Adrenal gland (tissue), 9 donors: ENCODE measurements at regions not wholly inside any gene's neighbourhood (a gene's known extent, or its start where the extent isn't known, plus 50 kb on each side); places are given as distances from the start of the nearest gene placed in this dataset.
"Not testable (repeated sequence)": the region's sequence is repeated elsewhere in the genome, so short reads cannot be mapped to it uniquely, and the experiment has no call there.

Experiments
- DNase-seq, 7 donors: peaks; one replicate each; pipeline ENCODE4 v3.0.0-alpha.2; 2019 to 2020
- H3K27ac ChIP-seq, 5 donors: fragments of 200-600 bp; sonication (generic) in 4 of 5; 1 replicate in 3 of 5; 2 replicates in 2 of 5; pipeline versions ENCODE4 v1.5.1 to v1.8.0; 2016 to 2020; ENCODE audit warnings: mild to moderate bottlenecking in 1 of 5
- H3K27me3 ChIP-seq: fragments of 200-600 bp; 2 replicates; pipeline ENCODE4 v1.8.0; 2021
- H3K36me3 ChIP-seq, 2 donors: fragments of 200-600 bp; replicated peaks in 1 of 2; 1 replicate in 1 of 2; 2 replicates in 1 of 2; pipeline versions ENCODE4 v1.5.1 to v1.8.0; 2018 to 2022
- H3K4me1 ChIP-seq, 2 donors: fragments of 200-600 bp; replicated peaks in 1 of 2; 1 replicate in 1 of 2; 2 replicates in 1 of 2; pipeline versions ENCODE4 v1.5.1 to v1.8.0; 2018 to 2021
- H3K4me3 ChIP-seq, 4 donors: fragments of 200-600 bp; sonication (generic) in 3 of 4; one replicate each; pipeline ENCODE4 v1.5.1; 2016 to 2018
- H3K9me3 ChIP-seq, 3 donors: fragments of 200-600 bp; sonication (generic) in 1 of 3; replicated peaks in 1 of 3; 1 replicate in 2 of 3; 2 replicates in 1 of 3; pipeline versions ENCODE4 v1.5.1 to v1.8.0; 2016 to 2021
- POLR2A ChIP-seq, 2 donors: fragments of 450-650 bp; IDR thresholded peaks; one replicate each; pipeline ENCODE4 v1.6.1; 2017; ENCODE audit warnings: antibody characterized with exemption in 2 of 2, mild to moderate bottlenecking in 2 of 2, moderate library complexity in 1 of 2
- WGBS, 4 donors: extraction: QIAGEN DNeasy Blood & Tissue Kit in 2 of 4; methylation state at CpG; one replicate each; pipeline versions ENCODE4 v1.1.5 to v1.1.7; 2013 to 2017; 5-methylcytosine and 5-hydroxymethylcytosine counted together
- intact Hi-C, 2 donors: fragments of 100-400 bp; cut with DNase I; formaldehyde crosslinking; loops; one replicate each; pipeline versions ENCODE4 v1.14.1 to v1.15.0; 2022 to 2023
- TF ChIP-seq, protein P1 (sequence below), 6 experiments: fragments of 450-650 bp in 4 of 6; fragments of 200-600 bp in 2 of 6; sonication (generic) in 1 of 6; IDR thresholded peaks; 1 replicate in 5 of 6; 2 replicates in 1 of 6; pipeline versions ENCODE4 v1.5.1 to v1.8.0; 2016 to 2021; ENCODE audit warnings: antibody characterized with exemption in 6 of 6, mild to moderate bottlenecking in 2 of 6, moderate library complexity in 1 of 6
- donor health status: healthy with polysubstance abuse.
- donor health status: Bipolar disorder and iron deficiency.
- donor health status: DM: yes; HTN: yes; CAD: no.
- donor health status: DM: no; HTN: no; CAD: no.
- donor health status: DM: no; HTN: no; CAD: no.

DNA sequence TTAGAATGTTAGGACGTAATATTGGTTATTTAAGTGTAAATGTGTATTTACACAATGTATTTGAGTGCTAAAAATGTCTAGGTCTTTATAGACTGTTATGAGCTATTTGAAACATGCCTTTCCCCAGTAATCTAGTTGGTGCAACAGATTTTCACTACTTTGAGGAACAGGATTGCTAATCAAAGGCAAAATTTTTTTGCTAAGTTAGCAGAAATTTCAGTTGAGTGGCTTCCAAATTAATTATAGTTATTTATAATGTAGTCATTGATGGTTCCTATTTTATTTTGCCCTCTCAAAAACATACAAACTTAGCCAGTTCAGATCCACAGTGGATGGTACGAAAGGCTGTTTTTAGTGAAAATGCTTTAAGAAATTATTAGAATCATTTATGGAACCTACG, 78.7 kb upstream of the LYZL2 start:
- Histone ChIP-seq H3K36me3 (no peaks in the 10 kb centered on the region), H3K4me1 (no peaks in the 10 kb centered on the region), H3K9me3 (no peaks in the 10 kb centered on the region), H3K27ac (no peak overlapping the region), H3K27me3 (no peaks in the 10 kb centered on the region), H3K4me3 (no peak overlapping the region)
- TF ChIP-seq POLR2A (IDR thresholded peaks at IDR 0.05), result no peak
- TF ChIP-seq, protein P1, sequence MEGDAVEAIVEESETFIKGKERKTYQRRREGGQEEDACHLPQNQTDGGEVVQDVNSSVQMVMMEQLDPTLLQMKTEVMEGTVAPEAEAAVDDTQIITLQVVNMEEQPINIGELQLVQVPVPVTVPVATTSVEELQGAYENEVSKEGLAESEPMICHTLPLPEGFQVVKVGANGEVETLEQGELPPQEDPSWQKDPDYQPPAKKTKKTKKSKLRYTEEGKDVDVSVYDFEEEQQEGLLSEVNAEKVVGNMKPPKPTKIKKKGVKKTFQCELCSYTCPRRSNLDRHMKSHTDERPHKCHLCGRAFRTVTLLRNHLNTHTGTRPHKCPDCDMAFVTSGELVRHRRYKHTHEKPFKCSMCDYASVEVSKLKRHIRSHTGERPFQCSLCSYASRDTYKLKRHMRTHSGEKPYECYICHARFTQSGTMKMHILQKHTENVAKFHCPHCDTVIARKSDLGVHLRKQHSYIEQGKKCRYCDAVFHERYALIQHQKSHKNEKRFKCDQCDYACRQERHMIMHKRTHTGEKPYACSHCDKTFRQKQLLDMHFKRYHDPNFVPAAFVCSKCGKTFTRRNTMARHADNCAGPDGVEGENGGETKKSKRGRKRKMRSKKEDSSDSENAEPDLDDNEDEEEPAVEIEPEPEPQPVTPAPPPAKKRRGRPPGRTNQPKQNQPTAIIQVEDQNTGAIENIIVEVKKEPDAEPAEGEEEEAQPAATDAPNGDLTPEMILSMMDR (IDR thresholded peaks at IDR 0.05), result no peak
- 90 to 94% (median 94%) methylated on average over 3 of the region's 3 CpGs for WGBS, 4 donors
- intact Hi-C loops, result no loop called here
- no peak for DNase-seq

DNA sequence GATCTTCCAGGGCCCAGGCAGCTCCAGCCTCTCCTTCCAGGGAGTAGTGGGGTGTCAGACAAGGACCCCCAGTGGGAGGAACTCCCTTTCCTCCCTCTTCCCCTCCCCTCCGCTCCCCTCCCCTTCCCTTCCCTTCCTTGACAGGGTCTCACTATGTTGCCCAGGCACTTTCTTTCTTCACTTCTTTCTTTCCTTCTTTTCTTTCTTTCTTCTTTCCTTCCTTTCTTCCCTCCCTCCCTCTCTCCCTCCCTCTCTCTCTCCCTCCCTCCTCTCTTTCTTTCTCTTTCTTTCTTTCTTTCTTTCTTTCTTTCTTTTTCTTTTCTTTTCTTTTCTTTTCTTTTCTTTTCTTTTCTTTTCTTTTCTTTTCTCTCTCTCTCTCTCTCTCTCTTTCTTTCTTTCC, 76.6 kb upstream of the LYZL2 start:
- DNase-seq, H3K4me1 ChIP-seq, H3K9me3 ChIP-seq, H3K36me3 ChIP-seq, H3K4me3 ChIP-seq, H3K27ac ChIP-seq, intact Hi-C loops, H3K27me3 ChIP-seq: not testable (repeated sequence)
- WGBS, 4 donors, result 74 to 100% (median 92%) methylated on average over 1 of the region's 1 CpG

DNA sequence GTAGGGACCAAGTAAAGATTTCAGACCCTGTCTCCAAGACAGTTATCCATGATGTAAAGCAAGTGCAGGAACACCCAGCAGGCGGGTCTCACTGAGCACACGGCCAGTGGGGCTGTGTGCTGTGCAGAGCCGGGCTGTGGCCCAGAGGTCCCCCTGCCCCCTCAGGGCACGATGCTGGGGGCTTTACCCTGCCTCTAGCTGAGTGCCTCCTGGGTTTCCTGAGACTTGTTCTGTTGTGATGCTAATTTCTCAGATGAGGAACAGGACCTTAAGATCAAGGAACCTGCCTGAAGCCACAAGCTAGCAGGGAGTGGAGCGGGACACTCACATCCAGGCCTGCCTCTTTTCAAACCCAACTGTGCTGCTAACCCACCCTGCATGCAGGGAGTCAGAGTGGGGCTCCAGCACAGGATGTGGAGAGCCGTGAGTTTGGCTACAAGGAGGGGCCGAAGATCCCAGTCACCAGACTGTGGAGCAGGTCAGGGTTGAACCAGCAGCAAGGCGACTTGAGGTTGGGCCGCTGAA, 76.1 kb upstream of the LYZL2 start:
- intact Hi-C loops, result no loop called here
- Histone ChIP-seq H3K27ac (no peak overlapping the region), H3K36me3 (no peaks in the 10 kb centered on the region), H3K4me3 (no peak overlapping the region), H3K9me3 (no peaks in the 10 kb centered on the region), H3K27me3 (no peaks in the 10 kb centered on the region), H3K4me1 (no peaks in the 10 kb centered on the region)
- WGBS, 4 donors, result 60 to 83% (median 77%) methylated on average over 1 to 9 of the region's 9 CpGs
- no peak for DNase-seq
- TF ChIP-seq, protein P1 (IDR thresholded peaks at IDR 0.05), result no peak
- no peak for TF ChIP-seq POLR2A (IDR thresholded peaks at IDR 0.05)

DNA sequence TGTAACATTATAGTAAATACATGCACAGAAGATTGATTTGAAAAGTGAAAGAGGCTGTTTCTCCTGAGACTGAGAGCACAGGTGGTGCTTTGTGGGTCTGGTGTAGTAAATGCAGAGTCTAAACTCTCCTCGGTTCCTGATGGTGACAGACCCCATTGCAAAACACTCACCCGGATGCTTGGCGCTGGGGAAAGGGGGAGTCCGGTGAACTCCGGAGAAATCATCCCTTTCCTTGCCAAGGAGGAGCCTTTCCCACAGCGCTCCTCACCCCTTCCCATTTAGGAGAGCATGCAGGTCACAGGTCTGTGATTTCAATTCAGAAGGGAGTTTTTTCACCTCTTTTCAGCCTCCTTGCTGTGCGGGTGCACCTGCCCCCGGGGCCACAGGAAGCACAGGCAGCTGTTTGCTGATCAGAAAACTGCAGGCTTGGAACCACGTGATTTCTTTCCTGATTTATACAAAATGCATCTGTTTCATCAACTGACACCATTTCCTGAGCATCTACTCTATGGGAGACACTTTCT, 75.6 kb upstream of the LYZL2 start:
- Histone ChIP-seq H3K4me1 (no peaks in the 10 kb centered on the region), H3K27ac (no peak overlapping the region), H3K27me3 (no peaks in the 10 kb centered on the region), H3K36me3 (no peaks in the 10 kb centered on the region), H3K9me3 (no peaks in the 10 kb centered on the region), H3K4me3 (no peak overlapping the region)
- no peak for DNase-seq
- 17 to 49% (median 45%) methylated on average over 5 to 9 of the region's 9 CpGs for WGBS, 4 donors
- intact Hi-C loops, result no loop called here
- TF ChIP-seq, protein P1 (IDR thresholded peaks at IDR 0.05), result no peak
- no peak for TF ChIP-seq POLR2A (IDR thresholded peaks at IDR 0.05)

DNA sequence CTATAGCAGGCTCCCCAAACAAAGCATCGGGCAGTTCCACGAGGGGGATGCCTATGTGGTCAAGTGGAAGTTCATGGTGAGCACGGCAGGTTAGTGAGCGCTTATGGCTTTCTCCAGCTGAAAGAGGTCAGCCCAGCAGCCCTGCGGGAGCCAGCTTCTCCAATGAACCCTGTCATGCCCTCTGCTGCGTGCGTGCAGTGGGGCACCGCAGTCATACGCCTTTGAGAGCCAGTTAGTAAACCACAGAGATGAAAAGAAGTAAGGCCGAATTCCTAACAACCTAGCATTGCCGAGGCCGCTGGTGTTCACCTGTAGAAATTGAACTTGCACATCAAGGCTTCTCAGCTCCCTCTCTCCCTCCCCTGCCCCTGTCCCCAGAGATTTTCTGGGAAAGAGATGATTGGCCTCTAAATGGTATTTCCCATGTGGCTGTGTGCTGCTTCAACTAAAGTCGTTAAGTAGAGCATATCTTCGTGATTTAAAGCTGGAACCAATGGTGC, 75.1 kb upstream of the LYZL2 start:
- not testable (repeated sequence) for DNase-seq, H3K27ac ChIP-seq

More for the DNA sequence above, 75.1 kb upstream of the LYZL2 start:
- H3K9me3 ChIP-seq, H3K4me3 ChIP-seq, intact Hi-C loops, H3K4me1 ChIP-seq, H3K27me3 ChIP-seq, H3K36me3 ChIP-seq: not testable (repeated sequence)
- WGBS, 4 donors, result 73 to 83% (median 81%) methylated on average over 11 to 14 of the region's 14 CpGs
